Pancreas (tissue), 10 donors: ENCODE measurements at regions not wholly inside any gene's neighbourhood (a gene's known extent, or its start where the extent isn't known, plus 50 kb on each side); places are given as distances from the start of the nearest gene placed in this dataset.
"Not testable (repeated sequence)": the region's sequence is repeated elsewhere in the genome, so short reads cannot be mapped to it uniquely, and the experiment has no call there.

Source experiments
- ATAC-seq, 4 donors: fragments of 200-7000 bp; cut with Tn5 transposase; one replicate each; pipeline versions ENCODE4 v1.8.0 to v1.9.1; 2020; ENCODE audit warnings: mild to moderate bottlenecking in 4 of 4, moderate library complexity in 4 of 4
- DNase-seq, 6 donors: peaks; one replicate each; pipeline ENCODE4 v3.0.0-alpha.2; 2020
- FAIRE-seq: peaks from 2 replicates; lab custom pipeline; 2012; peaks lifted over from hg19 to GRCh38; lab: Jason Lieb, UNC
- H3K27ac ChIP-seq, 4 donors: fragments of 200-600 bp; sonication (generic); 1 replicate in 3 of 4; 2 replicates in 1 of 4; pipeline versions ENCODE4 v1.5.0 to v1.8.0; 2020
- H3K27me3 ChIP-seq, 4 donors: fragments of 200-600 bp; one replicate each; pipeline ENCODE4 v1.8.0; 2021
- H3K36me3 ChIP-seq, 3 donors: fragments of 200-600 bp; sonication (generic) in 1 of 3; one replicate each; pipeline versions ENCODE4 v1.5.0 to v1.8.0; 2020 to 2021
- H3K4me1 ChIP-seq, 3 donors: fragments of 200-600 bp; one replicate each; pipeline ENCODE4 v1.8.0; 2021
- H3K4me3 ChIP-seq, 4 donors: fragments of 200-600 bp; sonication (generic) in 2 of 4; one replicate each; pipeline versions ENCODE4 v1.5.0 to v1.8.0; 2020 to 2021
- H3K9me3 ChIP-seq, 4 donors: fragments of 200-600 bp; one replicate each; pipeline ENCODE4 v1.8.0; 2021
- WGBS, 2 donors: extraction: QIAGEN DNeasy Blood & Tissue Kit; methylation state at CpG; one replicate each; pipeline ENCODE4 v1.1.7; 2013; 5-methylcytosine and 5-hydroxymethylcytosine counted together
- intact Hi-C, 3 donors: fragments of 100-400 bp; cut with DNase I; formaldehyde crosslinking; loops; one replicate each; pipeline versions ENCODE4 v1.11.1 to v1.14.2; 2022
- TF ChIP-seq, protein P1 (sequence below), 4 donors: fragments of 200-600 bp; sonication (generic) in 3 of 4; IDR thresholded peaks; one replicate each; pipeline versions ENCODE4 v1.5.0 to v1.8.0; 2021; ENCODE audit warnings: antibody characterized with exemption in 4 of 4
- donor health status: healthy with polysubstance abuse.
- donor health status: DM: no; HTN: no; CAD: no; lungs with moderate emphysema.
- donor health status: DM: no; HTN: no; CAD: no.
- donor health status: control.
- donor health status: control.
- donor health status: Bipolar disorder and iron deficiency.
- donor health status: DM: yes; HTN: yes; CAD: no.
- donor health status: DM: no; HTN: no; CAD: no.
- donor health status: DM: no; HTN: no; CAD: no.
- donor health status: DM: yes; HTN: yes; CAD: no.

DNA sequence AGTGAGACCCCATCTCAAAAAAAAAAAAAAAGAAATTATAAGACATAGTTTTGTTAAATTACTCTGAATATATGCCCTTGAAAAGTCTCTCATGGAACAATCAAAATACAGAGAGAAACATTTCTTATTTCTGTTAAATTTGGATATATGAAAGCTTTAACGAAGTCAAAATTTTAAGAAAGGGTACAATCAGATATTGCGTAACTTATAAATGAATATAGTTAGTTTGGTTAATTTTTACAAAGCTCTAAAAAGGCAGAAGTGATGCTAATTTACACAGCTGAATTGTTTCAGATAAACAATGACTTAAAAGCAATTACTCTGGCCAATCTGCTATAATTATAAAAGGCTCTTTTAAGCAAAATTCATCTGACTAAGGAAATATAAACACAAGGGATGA, 611.6 kb upstream of the CCDC179 start:
- no peak overlapping the region for H3K4me3 ChIP-seq
- TF ChIP-seq, protein P1, sequence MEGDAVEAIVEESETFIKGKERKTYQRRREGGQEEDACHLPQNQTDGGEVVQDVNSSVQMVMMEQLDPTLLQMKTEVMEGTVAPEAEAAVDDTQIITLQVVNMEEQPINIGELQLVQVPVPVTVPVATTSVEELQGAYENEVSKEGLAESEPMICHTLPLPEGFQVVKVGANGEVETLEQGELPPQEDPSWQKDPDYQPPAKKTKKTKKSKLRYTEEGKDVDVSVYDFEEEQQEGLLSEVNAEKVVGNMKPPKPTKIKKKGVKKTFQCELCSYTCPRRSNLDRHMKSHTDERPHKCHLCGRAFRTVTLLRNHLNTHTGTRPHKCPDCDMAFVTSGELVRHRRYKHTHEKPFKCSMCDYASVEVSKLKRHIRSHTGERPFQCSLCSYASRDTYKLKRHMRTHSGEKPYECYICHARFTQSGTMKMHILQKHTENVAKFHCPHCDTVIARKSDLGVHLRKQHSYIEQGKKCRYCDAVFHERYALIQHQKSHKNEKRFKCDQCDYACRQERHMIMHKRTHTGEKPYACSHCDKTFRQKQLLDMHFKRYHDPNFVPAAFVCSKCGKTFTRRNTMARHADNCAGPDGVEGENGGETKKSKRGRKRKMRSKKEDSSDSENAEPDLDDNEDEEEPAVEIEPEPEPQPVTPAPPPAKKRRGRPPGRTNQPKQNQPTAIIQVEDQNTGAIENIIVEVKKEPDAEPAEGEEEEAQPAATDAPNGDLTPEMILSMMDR (IDR thresholded peaks at IDR 0.05), result no peak
- ATAC-seq, result no peak
- intact Hi-C loops, result no loop called here
- H3K9me3 ChIP-seq, result no peaks in the 10 kb centered on the region
- 72 to 88% methylated on average over 2 of the region's 2 CpGs for WGBS, 2 donors
- no peaks in the 10 kb centered on the region for H3K36me3 ChIP-seq
- no peak overlapping the region for H3K27ac ChIP-seq
- DNase-seq, result no peak
- H3K27me3 ChIP-seq, result no peaks in the 10 kb centered on the region
- FAIRE-seq, result no peak
- no peaks in the 10 kb centered on the region for H3K4me1 ChIP-seq

DNA sequence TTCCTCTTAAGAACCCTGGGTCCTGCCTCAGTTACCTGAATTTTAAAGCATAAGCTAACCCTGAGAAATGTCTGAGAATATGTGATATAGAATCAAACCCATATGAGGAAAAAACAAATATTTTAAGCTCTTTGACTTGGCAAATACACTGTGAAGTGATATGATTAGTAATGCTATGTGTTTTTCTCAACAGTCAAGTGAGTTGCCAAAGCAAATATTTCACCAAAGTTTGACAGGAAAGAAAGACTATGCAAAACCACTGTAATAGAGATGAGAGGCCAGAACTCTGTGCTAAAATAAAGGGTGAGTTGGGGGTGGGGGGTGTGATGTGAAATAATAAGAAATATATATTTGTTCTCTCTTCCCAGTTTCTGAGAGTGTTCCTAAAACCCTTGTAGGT, 613.5 kb upstream of the CCDC179 start:
- Histone ChIP-seq H3K4me1 (no peaks in the 10 kb centered on the region), H3K27ac (no peak overlapping the region), H3K36me3 (no peaks in the 10 kb centered on the region), H3K27me3 (no peaks in the 10 kb centered on the region), H3K4me3 (no peak overlapping the region), H3K9me3 (no peaks in the 10 kb centered on the region)
- DNase-seq (no peak), FAIRE-seq (no peak), ATAC-seq (peak in 2 of 4 donors; percentile 52 to 59)
- intact Hi-C loops, result no loop called here
- TF ChIP-seq, protein P1 (IDR thresholded peaks at IDR 0.05), result no peak

DNA sequence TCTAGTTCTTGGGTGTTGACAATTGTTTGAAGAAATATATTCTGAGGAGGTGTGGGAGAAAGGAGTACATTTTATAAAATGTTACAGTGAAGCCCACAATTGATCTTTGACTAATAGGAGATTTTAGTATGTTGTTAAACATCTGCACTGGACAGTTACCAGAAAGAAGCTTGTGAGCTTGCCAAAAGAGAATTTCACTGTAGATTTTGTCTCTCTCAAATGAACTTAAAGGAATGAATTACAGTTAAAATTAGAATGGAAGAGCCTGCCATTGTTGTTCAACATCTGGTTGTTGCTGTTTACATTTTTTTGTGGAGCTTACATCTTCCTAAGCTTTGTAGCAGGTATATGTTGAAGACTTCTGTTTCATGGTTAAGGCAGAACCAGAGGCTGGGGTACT, 620.5 kb upstream of the CCDC179 start:
- ATAC-seq (no peak), FAIRE-seq (no peak), DNase-seq (no peak)
- Histone ChIP-seq H3K9me3 (no peaks in the 10 kb centered on the region), H3K4me3 (no peak overlapping the region), H3K36me3 (no peaks in the 10 kb centered on the region), H3K27ac (no peak overlapping the region), H3K27me3 (no peaks in the 10 kb centered on the region), H3K4me1 (no peaks in the 10 kb centered on the region)
- TF ChIP-seq, protein P1 (IDR thresholded peaks at IDR 0.05), result no peak
- intact Hi-C loops, result no loop called here

DNA sequence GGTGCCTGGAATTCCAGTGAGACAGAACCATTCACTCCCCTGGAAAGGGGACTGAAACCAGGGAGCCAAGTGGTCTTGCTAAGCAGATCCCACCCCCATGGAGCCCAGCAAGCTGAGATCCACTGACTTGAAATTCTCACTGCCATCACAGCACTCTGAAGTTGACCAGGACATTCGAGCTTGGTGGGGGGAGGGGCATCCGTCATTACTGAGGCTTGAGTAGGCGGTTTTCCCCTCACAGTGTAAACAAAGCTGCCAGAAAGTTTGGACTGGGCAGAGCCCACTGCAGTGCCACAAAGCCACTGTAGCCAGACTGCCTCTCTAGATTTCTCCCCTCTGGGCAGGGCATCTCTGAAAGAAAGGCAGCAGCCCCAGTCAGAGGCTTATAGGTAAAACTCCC, 623.9 kb upstream of the CCDC179 start:
- H3K36me3 ChIP-seq, intact Hi-C loops, ATAC-seq, H3K27me3 ChIP-seq, FAIRE-seq, H3K27ac ChIP-seq, DNase-seq, H3K4me1 ChIP-seq, H3K4me3 ChIP-seq, H3K9me3 ChIP-seq: not testable (repeated sequence)
- WGBS, 2 donors, result 27 to 37% methylated on average over 3 of the region's 3 CpGs

DNA sequence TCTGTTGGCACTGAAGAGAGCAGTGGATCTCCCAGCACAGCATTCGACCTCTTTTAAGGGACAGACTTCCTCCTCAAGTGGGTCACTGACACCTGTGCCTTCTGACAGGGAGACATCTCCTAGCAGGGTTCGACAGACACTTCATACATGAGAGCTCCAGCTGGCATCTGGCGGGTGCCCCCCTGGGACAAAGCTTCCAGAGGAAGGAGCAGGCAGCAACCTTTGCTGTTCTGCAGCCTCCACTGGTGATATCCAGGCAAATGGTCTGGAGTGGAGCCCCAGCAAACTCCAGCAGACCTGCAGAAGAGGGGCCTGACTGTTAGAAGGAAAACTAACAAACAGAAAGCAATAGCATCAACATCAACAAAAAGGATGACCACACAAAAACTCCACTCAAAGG, 624.3 kb upstream of the CCDC179 start:
- H3K27ac ChIP-seq, ATAC-seq, DNase-seq, H3K36me3 ChIP-seq, H3K27me3 ChIP-seq, H3K4me3 ChIP-seq, H3K9me3 ChIP-seq, H3K4me1 ChIP-seq, FAIRE-seq, intact Hi-C loops: not testable (repeated sequence)
- 76 to 88% methylated on average over 3 of the region's 3 CpGs for WGBS, 2 donors

DNA sequence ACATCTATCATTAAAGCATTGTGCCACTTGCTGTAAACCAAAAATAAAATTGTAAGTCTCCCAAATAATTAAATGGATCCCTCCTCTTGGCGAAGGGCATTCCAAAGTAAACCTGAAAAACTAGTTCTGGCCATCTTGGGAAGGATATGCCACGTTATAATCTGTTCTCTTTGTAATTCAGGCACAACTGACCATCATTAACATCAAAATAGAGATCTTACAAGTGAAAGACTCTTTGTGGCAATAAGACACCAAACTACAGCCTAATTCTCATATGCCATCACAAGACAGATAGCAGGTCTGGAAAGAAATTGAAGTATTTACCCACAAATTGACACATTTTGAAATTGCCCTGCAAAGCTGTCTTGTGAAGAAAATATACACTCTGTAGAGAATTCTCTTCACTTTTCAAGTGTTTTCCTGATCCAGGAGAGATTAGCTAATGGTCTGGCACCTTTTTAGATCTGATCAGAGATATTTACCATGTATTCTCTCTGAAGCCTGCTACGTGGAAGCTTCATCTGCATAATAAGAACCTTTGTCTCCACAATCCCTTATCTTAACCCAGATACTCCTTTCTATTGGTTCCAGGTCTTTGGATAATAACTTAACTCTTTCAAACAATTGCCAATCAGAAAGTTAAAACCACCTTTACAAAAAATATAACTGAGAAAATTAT, 630.4 kb upstream of the CCDC179 start:
- no peaks in the 10 kb centered on the region for H3K4me1 ChIP-seq
- H3K36me3 ChIP-seq, result no peaks in the 10 kb centered on the region
- intact Hi-C loops, result no loop called here
- no peak for FAIRE-seq
- TF ChIP-seq, protein P1 (IDR thresholded peaks at IDR 0.05), result no peak
- ATAC-seq, result no peak
- H3K27ac ChIP-seq, result no peak overlapping the region
- no peaks in the 10 kb centered on the region for H3K9me3 ChIP-seq
- no peak for DNase-seq
- 49 to 55% methylated on average over 3 of the region's 3 CpGs for WGBS, 2 donors
- no peak overlapping the region for H3K4me3 ChIP-seq
- no peaks in the 10 kb centered on the region for H3K27me3 ChIP-seq
